ENCODE measurements at regions not wholly inside any gene's neighbourhood (a gene's known extent, or its start where the extent isn't known, plus 50 kb on each side); places are given as distances from the start of the nearest gene placed in this dataset.
"Not testable (repeated sequence)": the region's sequence is repeated elsewhere in the genome, so short reads cannot be mapped to it uniquely, and the experiment has no call there.

DNA sequence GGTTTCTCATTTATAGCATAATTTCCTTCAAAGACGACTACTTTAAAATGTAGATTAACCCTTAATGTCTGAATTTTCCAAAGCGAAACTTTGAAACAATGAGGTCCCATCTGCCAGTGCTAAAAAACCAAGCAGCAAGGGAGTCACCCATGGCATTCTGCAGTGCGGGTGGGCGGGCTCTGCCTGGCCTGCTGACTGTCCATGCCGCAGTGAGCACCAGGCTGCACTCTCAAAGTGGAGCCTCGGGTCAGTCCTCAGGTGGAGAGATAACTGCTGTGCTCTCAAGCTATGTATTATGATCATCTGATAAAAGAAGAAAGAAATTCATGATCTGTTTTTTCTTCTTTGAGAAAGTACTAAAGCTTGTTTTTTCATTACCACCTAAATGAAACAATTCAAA lies 581.6 kb downstream of the CETN3 start:
- no peak for DNase-seq

DNA sequence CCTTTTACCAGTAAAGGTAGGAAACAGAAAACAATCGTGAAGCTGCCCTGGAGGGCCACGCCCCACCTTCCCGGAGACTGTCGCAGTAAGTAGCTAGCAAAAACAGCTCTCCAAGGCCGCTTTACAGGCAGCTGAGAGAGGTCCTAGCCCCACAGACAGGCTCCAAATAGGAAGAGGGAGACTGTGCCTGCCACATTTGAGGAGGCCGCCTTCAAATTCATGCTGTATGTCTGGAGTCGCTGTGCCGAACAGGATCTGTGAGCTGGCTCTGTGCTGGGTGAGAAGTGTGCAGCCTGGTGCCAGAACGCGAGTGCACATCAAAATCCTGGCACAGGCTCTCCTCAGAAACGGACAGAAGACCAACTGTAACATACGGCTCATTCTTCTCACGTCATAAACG lies 582.2 kb downstream of the CETN3 start:
- no peak for DNase-seq

DNA sequence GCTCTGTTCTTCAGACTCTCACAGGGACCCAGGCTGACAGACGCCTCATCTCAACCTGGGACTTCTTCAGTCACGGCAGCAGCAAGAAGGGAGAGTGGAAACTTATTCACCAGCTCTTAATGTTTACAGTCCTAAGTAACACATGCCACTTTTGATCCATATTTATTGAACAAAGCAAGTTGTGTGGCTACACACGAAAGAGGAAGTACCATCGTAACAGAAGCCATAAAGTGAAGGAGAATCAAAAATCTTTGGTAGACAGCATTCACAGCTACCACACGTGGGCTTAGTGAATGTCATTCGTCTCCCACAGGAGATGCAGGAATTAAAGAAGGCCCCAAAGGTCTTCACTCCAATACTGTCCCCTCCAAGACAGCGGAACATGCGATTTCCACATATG lies 582.6 kb downstream of the CETN3 start:
- DNase-seq = no peak

DNA sequence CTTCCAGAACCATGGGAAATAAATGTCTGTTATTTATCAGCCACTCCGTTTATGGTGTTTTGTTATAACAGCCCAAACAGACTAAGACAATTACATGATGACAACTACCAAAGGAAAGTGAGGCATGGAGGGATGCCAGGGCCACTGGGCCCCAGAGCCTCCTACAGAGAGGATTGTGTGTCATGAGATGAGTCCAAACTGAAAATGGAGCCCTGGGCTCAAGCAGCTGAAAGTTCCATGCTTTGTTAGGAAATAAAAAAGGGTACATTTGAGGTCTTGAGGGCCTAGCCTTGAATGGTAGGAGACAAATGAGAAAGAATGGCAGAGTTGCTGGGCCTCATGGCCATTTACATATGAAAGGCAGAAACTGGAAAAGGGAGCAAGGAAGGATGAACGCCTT lies 586.5 kb downstream of the CETN3 start:
- no peak for DNase-seq

DNA sequence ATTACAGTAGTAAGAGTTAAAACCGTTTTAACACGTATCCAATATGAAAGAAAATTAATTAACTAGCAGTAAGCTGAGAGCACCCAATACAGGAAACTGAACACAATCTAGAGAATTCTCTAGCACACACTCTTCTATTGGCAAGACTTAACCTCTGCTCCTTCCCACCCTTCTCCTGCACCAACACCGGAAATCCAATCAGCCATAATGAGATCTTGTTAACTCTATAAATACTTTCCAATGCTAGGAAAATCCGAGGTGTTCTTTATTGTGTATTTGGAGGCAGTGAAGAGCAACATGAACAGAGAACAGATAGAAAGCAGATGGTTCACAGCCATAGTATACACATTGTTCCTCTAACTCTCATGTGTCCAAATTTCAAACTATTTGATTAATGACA lies 591.7 kb downstream of the CETN3 start:
- DNase-seq = no peak

DNA sequence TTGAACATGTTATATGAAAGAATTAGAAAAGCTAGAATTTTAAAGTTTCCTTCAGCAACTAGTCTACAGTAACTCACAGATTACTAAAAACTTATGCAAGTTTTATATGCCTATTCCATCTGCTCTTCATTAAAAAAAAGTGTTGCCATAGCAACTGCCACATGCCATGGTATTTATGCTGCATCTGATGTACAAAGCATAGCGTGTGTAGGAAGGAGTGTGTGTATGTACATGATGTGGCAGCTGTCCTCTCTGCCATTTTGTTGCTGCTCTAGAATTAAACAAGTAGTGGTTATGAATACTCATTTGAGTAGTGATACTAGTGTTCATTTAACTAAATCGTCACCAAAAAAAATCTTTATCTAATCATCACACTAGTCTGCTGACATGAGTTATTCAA lies 593.5 kb downstream of the CETN3 start:
- DNase-seq = no peak

DNA sequence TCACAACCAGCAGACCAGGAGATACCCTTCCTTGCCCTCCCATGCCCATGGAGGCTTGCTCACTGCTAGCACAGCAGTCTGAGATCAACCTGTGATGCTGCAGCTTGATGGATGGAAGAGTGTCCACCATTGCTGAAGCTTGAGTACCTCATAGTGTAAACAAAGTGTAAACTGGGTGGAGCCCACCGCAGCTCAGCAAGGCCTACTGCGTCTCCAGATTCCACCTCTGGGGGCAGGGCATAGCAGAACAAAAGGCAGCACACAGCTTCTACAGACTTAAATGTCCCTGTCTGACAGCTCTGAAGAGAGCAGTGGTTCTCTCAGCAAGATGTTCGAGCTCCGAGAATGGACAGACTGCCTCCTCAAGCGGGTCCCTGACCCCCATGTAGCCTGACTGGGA lies 608.8 kb downstream of the CETN3 start:
- not testable (repeated sequence) for DNase-seq

DNA sequence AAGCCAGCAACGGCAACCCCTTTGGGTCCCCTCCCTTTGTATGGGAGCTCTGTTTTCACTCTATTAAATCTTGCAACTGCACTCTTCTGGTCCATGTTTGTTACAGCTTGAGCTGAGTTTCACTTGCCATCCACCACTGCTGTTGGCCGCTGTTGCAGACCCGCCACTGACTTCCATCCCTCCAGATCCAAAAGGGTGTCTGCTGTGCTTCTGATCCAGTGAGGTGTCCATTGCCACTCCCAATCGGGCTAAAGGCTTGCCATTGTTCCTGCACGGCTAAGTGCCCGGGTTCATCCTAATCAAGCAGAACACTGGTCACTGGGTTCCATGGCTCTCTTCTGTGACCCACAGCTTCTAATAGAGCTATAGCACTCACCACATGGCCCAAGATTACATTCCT lies 615.1 kb downstream of the CETN3 start:
- not testable (repeated sequence) for DNase-seq

DNA sequence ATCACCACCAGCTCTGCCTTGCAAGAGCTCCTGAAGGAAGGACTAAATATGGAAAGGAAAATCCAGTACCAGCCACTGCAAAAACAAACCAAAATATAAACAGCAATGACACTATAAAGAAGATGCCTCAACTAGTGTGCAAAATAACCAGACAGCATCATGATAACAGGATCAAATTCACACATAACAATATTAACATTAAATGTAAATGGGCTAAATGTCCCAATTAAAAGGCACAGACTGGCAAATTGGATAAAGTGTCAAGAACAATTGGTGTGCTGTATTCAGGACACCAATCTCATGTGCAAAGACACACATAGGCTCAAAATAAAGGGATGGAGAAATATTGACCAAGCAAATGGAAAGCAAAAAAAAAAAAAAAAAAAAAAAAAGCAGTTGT lies 629.8 kb downstream of the CETN3 start:
- not testable (repeated sequence) for DNase-seq

DNA sequence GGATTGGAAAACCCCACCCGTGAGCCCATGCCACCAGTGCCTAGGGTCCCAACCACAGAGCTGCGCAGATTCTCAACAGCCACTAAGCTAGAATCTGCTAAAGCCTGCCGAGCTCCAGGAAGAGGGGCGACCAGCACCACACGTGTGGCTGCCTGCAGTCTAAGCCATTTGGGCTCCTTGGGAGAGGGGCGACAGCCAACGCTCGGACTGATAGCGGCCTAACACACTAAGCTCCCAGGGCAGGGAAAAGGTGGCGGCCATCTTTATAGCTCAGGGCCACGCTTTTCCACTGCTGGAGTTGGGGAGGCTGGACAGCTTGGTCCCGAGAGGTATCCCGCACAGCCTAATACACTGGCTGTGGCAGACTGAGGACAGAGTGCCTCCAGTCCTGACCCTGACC lies 631.8 kb downstream of the CETN3 start:
- no peak for DNase-seq

DNA sequence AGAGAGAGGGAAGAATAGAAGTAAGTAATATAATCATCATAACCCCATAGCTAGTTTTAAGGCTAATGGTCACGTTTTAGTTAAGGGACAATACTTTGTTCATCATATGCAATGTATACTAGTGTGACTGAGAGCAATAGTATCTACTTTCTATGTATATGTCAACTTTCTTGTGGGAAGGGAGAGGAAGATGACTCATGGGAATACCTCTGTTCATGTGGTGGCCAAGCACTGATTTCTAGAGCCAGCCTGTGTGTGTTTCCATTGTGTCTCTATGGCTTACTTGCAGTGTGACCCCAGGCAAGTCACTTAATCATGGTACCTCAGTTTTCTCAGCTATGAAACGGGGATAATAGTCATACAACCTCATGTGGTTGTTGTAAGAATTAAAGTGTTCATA lies 639.6 kb downstream of the CETN3 start:
- DNase-seq = no peak

DNA sequence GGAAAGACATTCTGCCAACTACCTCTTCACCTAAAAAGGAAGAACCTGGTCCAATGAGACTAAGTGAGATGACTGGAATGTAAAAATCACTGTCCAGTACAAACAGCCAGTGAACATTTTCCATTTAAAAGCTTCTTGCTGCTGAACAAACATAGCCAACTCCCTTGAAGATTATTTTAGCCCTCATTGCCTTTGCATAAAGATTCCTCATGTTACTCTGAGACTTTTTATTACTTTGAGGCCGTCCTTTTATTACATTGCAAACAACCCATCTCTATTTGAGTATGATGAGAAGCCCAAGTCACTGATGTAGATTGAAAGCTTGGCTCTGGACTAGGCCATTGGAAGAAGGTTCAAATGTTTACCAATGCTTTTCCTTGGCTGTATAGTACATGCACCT lies 649.8 kb downstream of the CETN3 start:
- DNase-seq = no peak

DNA sequence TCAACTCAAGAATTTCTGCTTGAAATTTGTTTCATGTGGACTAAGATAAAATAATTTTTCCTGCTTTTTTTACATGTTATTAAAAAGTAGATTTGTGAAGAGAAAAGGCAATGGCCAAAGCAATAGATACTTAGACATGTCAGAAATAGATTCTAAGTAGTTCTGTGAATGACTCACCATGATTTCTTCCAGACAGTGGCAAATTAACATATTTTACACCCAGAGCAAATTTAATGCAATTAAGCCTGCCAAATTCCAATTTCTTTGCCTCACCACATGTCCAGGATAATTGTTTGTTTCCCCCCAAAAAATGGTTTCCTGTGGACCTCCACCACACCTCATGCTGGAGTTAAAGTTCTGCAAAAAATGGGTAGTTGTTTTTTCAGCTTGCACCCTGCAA lies 651.4 kb downstream of the CETN3 start:
- DNase-seq = no peak

DNA sequence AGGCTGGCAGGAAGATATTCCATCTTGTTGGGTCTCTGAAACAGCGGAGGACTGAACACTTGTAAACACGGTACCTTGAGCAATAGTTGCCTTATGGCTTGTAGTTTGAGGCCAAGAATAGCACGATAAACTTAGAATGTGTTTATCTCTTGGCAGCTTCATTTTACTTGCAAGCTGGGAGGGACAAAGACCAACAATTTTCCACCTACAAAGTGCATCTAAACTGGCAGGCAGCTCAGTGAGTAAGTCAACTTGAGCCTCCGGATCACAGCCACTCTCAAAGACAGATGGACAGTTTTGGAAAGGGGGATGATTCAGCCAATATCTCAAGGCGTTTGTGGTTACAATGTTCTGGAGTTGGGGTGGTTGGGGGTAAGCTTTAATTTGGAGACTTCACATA lies 652.6 kb downstream of the CETN3 start:
- DNase-seq = no peak

DNA sequence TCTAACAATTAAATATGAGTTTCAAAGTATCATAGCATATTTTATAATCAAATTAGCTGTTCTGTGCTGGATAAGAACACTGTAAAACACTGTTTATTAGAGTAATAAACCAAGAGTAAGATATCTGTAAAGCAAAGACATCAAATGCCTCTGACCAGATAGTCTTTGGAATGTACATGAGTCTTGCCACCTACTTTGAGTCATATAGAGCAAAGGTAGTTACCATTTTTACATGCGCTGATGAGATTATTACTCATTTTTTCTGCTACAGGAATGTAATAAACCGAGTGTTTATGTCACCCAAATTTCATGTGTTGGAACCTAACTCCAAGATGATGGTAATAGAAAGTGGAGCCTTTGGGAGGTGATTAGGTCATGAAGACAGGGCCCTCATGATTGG lies 654.5 kb downstream of the CETN3 start:
- no peak for DNase-seq

DNA sequence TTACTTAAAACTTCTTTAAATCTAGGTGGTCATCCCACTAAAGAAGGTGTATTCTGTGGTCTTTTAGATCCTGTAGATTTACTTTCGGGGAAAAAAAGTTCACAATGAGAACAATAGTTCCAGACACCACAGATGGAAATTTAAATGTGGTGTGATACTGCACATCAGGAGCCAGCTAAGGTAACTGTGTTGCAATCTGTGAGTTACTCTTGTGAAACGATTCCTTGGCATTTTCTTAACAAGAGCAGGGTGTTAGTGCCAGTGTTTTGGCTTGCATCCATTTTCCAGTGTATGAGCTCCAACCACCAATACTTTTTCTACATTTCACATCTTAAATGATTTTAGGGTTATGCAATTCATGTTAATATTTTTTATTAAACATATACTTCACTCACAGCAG lies 674.5 kb downstream of the CETN3 start:
- DNase-seq = no peak

DNA sequence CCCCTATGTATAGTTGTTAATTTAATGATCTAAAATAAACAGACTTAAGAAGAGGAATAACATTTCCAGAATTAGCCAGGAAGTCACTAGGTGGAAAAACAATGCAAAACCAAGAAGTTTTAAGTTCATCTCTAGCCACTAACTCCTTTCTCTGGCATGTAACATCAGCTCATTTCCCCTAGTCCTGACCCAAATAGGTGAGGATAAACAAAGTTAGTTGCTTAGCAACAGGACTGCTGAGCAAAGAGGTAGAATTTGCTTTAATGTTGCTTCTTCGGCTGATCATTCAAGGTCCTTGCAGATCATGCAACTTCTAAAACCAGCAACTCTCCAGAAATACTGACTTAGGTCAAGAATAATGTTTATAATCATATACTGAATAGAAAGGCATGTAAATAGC lies 675.8 kb downstream of the CETN3 start:
- DNase-seq = no peak

DNA sequence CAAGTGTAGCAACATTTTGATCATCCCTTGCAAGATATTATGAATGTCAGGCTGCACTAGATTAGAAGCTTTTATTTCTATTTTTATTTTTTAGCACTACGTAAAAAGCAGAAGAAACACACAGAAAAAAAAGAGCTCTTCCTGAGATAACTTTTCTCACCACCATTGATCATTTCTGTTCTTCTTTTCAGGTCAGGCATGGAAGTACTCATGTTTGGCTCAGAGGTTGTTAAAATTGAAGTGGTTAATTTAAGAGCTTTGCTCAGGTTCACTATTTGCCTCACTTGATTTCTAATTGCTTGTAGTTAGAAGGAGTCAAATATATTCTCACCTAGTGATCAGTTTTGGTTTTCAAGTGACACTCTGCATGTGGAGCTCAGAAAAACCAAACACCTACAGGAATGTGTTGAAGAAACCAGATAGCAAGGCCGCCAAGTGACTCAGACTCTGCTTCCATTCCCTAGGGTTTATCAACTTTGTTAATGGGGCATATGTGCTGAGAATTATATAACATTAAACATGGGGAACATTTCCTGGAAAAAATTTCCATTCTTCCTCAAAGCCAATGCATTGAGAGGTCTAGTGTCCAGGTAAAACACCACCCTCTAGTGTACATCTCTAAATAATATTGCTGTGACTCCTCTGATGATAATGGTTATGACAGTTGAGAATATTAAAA lies 679.8 kb downstream of the CETN3 start:
- no peak for DNase-seq

DNA sequence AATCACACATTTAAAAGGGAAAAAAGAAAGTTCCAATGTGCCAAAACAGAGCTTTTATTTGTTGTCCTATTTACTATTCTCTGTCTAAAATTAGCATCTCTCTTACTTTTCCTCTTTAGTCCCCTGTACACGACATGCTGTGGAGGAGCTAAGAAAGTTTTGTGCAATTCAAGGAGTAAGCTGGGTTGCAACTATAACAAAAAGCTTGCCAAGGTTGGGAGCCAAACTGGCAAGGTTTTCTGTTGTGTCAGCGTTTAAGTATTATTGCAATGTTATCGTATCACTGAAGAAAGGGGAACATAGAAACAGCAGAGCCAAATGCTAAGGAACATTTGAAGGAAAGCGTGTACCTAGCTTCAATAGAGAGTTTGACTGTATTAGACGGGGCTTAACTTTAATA lies 680.8 kb downstream of the CETN3 start:
- no peak for DNase-seq

DNA sequence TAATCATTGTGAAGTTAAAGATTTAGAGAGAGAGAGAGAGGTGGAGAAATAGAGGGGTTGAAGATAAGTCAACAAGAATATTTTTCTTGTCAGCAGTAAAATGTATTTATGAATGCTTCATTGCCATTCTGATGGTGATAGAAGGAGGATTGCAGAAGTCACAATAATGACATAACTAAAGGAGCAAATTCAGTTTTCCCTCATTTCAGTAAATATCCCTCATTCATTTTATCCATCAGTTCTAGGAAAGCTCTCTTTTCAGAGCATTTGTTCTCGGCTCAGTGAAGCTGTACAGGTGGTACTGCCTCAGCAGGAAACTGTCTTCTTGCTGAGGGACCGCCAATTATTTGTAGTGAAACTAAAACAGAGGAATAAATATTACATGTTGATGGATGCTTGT lies 681.4 kb downstream of the CETN3 start:
- DNase-seq = no peak

DNA sequence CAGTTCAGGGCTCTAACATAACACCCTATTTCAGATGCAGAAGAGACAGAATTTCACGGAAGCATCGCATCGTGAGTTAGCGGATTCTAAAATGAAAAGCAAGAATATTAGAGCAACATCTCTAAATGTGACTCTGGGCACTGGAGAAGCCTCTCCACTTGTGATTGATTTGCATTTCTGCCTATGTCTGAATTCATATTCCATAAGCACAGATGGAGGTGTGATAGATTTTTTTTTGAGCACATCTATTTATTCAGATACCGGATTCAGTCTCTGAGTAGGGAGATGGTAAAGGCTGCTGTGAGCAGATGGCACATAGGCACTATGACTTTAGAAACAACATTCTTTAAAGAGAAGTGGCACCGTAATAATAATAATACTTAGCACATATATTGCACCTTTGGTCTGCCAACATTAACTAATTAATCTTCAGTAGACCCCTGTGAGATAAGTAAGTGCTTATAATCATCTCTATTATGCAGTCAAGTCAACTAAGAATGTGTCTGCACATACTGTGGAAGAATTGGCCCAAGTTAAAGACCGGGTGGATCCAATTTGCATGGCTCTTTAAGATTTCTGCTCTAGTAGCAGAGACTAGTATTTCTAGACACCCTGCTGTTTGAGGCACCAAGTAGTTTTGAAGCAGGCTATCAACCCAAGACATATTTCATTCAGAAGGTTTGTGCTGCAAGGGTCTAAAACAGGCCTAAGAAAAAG lies 685.0 kb downstream of the CETN3 start:
- DNase-seq = no peak

DNA sequence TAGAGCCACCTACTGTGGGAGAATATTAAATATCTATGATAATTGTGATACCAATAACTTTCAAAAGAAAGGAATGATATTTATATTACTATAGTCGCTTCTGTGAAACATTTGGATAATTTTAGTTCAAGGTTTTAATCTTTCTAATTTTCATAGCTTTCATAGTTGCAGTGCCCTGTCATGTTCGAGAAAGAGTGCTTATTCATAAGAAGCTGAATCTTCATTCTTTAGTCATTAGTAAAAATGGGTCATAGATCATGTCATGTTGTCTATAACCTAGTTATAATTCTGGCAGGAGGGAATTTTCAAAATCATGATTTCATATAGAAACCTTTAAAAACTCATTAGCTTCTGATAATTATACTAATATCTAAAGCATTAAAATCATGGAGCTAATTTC lies 685.6 kb downstream of the CETN3 start:
- no peak for DNase-seq

DNA sequence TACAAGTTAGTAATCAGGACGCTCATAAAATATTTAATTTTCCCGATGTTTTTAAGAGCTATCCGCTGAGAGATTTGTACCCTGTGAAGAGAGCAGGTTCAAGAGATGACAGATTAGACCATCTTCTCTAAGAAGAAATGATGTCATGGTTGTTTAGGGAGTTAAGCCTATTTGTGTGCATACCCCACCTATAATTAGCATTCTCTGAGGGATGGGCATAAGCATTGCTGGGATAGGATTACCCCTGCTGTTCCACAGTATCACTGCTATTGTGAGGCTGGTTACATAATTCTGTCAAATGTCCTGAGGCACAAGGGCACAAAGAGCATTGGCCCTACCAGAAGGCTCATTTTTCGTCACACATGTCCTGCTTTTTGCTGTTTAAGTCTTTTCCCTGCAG lies 687.0 kb downstream of the CETN3 start:
- no peak for DNase-seq

DNA sequence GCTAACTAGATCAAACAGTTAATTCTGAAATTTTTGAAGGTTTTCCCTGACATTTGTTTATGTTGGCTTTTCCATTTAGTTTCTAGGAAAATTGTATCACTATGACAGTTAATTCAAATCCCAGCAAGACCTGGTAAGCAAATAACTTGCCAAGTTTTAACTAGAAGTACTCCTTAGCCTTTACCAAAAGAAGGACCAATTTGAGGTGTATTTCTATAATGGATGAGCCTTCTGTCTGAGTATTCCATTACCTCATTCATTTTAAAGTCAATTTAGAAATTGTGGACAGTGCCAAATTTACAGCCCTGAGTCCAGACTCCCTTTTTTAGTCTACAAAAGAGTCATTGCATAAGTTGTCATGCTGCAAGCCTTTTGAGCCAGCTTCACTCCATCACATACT lies 687.6 kb downstream of the CETN3 start:
- DNase-seq = no peak

DNA sequence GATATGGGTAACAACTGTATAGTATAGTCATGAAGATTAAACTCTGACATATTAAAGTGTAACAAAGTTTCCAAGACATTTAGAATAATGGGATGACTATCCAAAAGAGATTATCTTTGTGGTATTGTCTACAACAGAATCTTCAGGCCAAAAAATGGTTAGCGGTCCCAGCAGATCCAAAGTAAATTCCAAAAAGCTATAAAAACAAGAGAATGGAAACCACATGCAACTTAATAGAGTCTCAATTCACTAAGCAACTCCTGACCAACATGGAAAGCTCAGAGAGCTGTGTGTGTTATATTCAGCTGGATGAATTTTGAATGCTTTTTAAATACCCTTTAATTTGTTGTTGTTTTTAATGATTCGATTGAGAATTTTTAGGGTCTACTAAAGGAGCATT lies 688.2 kb downstream of the CETN3 start:
- no peak for DNase-seq

All from stimulated activated naive CD4-positive, alpha-beta T cell treated with Interleukin-2 at 50 U/mL for 16 hours (primary cell).